IPS-15b (cell line): ENCODE measurements at regions not wholly inside any gene's neighbourhood (a gene's known extent, or its start where the extent isn't known, plus 50 kb on each side); places are given as distances from the start of the nearest gene placed in this dataset.
A peak's percentile ranks its signal among the peaks of the same experiment; 100 is the strongest.
"Not testable (repeated sequence)": the region's sequence is repeated elsewhere in the genome, so short reads cannot be mapped to it uniquely, and the experiment has no call there.

ENCODE experiments used
- H3K27me3 ChIP-seq: one replicate; pipeline ENCODE4 v1.6.1; 2013; ENCODE audit warnings: low read length; ENCODE audit not compliant: control insufficient read depth, insufficient read depth
- H3K36me3 ChIP-seq: one replicate; pipeline ENCODE4 v1.6.1; 2013; ENCODE audit warnings: low read length; ENCODE audit not compliant: control insufficient read depth, insufficient read depth
- H3K4me1 ChIP-seq: one replicate; pipeline ENCODE4 v1.6.1; 2013; ENCODE audit warnings: mild to moderate bottlenecking, low read length; ENCODE audit not compliant: control insufficient read depth, insufficient read depth
- H3K4me3 ChIP-seq: one replicate; pipeline ENCODE4 v1.5.1; 2013; ENCODE audit warnings: low read depth, low read length
- H3K9ac ChIP-seq: one replicate; pipeline ENCODE4 v1.6.1; 2013; ENCODE audit warnings: low read depth, mild to moderate bottlenecking, low read length
- H3K9me3 ChIP-seq: one replicate; pipeline ENCODE4 v1.6.1; 2013; ENCODE audit warnings: mild to moderate bottlenecking, low read length; ENCODE audit not compliant: control insufficient read depth, insufficient read depth

- peak overlapping the region; percentile 77 for H3K4me3 ChIP-seq
Observed at GRCh38 chr6:57813271-57814075, 496.0 kb downstream of the PRIM2 start.

GRCh38 chr6:57815826-57816225, 498.4 kb downstream of the PRIM2 start:
- not testable (repeated sequence) for H3K36me3 ChIP-seq, H3K4me3 ChIP-seq, H3K4me1 ChIP-seq, H3K9ac ChIP-seq, H3K9me3 ChIP-seq
- peaks cover 19% of the 10 kb centered on the region for H3K27me3 ChIP-seq

More at GRCh38 chr6:57813271-57814075, 496.0 kb downstream of the PRIM2 start:
- H3K36me3 ChIP-seq, H3K9ac ChIP-seq, H3K9me3 ChIP-seq, H3K4me1 ChIP-seq: not testable (repeated sequence)
- peaks cover 16% of the 10 kb centered on the region for H3K27me3 ChIP-seq

- H3K36me3 ChIP-seq, H3K9ac ChIP-seq, H3K4me3 ChIP-seq, H3K9me3 ChIP-seq, H3K4me1 ChIP-seq: not testable (repeated sequence)
- peaks cover 30% of the 10 kb centered on the region for H3K27me3 ChIP-seq
Observed at GRCh38 chr6:57821325-57821724, 503.9 kb downstream of the PRIM2 start.

- H3K9me3 ChIP-seq, H3K4me1 ChIP-seq, H3K36me3 ChIP-seq, H3K9ac ChIP-seq: not testable (repeated sequence)
- H3K4me3 ChIP-seq, result peak overlapping the region; percentile 50
- H3K27me3 ChIP-seq, result peaks cover 24% of the 10 kb centered on the region
Observed at GRCh38 chr6:57822448-57822847, 505.0 kb downstream of the PRIM2 start.

- peak overlapping the region; percentile 50 for H3K4me3 ChIP-seq
Observed at GRCh38 chr6:57822896-57823358, 505.5 kb downstream of the PRIM2 start.

GRCh38 chr6:57837622-57838209, 520.3 kb downstream of the PRIM2 start:
- H3K36me3 ChIP-seq, H3K4me1 ChIP-seq, H3K9ac ChIP-seq, H3K4me3 ChIP-seq, H3K9me3 ChIP-seq, H3K27me3 ChIP-seq: not testable (repeated sequence)

More at GRCh38 chr6:57822896-57823358, 505.5 kb downstream of the PRIM2 start:
- Histone ChIP-seq H3K9me3 (no peaks in the 10 kb centered on the region), H3K27me3 (peaks cover 19% of the 10 kb centered on the region), H3K9ac (no peak overlapping the region), H3K36me3 (no peaks in the 10 kb centered on the region), H3K4me1 (no peaks in the 10 kb centered on the region)

GRCh38 chr6:57841551-57841950, 524.1 kb downstream of the PRIM2 start:
- not testable (repeated sequence) for H3K4me3 ChIP-seq, H3K4me1 ChIP-seq, H3K9ac ChIP-seq, H3K9me3 ChIP-seq, H3K36me3 ChIP-seq, H3K27me3 ChIP-seq

GRCh38 chr6:57853745-57854407, 536.4 kb downstream of the PRIM2 start:
- H3K27me3 ChIP-seq, result peaks cover 18% of the 10 kb centered on the region

GRCh38 chr6:57860481-57861315, 543.3 kb downstream of the PRIM2 start:
- H3K9me3 ChIP-seq, H3K4me3 ChIP-seq, H3K27me3 ChIP-seq, H3K9ac ChIP-seq, H3K4me1 ChIP-seq, H3K36me3 ChIP-seq: not testable (repeated sequence)

More at GRCh38 chr6:57853745-57854407, 536.4 kb downstream of the PRIM2 start:
- H3K4me3 ChIP-seq, result peak overlapping the region; percentile 8
- not testable (repeated sequence) for H3K4me1 ChIP-seq, H3K9me3 ChIP-seq, H3K9ac ChIP-seq, H3K36me3 ChIP-seq

- not testable (repeated sequence) for H3K9ac ChIP-seq, H3K4me3 ChIP-seq, H3K9me3 ChIP-seq, H3K36me3 ChIP-seq, H3K4me1 ChIP-seq, H3K27me3 ChIP-seq
Observed at GRCh38 chr6:57870083-57870482, 552.7 kb downstream of the PRIM2 start.

- not testable (repeated sequence) for H3K36me3 ChIP-seq, H3K4me1 ChIP-seq, H3K9ac ChIP-seq, H3K4me3 ChIP-seq, H3K27me3 ChIP-seq, H3K9me3 ChIP-seq
Observed at GRCh38 chr6:57873424-57873823, 556.0 kb downstream of the PRIM2 start.
